GM19395 (cell line): ENCODE measurements at regions not wholly inside any gene's neighbourhood (a gene's known extent, or its start where the extent isn't known, plus 50 kb on each side); places are given as distances from the start of the nearest gene placed in this dataset.

Source experiments
- ATAC-seq: cut with Tn5 transposase; IDR thresholded peaks from one replicate; pipeline ENCODE4 v1.9.1; 2021; ENCODE audit warnings: mild to moderate bottlenecking, moderate library complexity; ENCODE audit not compliant: unreplicated experiment

GRCh38 chr13:89270736-89271135 lies 1599.6 kb downstream of the SLITRK5 start:
- ATAC-seq = no peak

GRCh38 chr13:89279374-89279773 lies 1608.2 kb downstream of the SLITRK5 start:
- ATAC-seq = no peak

DNA sequence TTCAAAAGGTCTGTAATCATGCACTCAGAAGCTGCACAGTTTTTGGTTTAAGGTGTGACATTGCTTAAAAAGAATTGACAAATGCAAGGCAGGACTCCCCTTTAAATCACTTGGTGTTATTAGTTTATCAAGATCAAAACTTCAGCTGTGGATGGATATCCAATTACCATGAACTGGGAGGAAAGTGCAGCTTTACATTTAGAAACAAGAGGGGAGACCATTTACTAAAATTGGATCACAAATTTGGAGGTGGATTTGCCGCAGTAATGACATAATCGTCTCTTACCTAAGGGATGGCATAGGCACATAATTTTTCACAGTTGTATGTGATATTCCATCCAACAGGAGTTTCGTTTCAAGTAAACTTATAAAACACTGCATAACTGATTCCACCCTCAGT lies 1610.2 kb downstream of the SLITRK5 start:
- ATAC-seq = no peak

DNA sequence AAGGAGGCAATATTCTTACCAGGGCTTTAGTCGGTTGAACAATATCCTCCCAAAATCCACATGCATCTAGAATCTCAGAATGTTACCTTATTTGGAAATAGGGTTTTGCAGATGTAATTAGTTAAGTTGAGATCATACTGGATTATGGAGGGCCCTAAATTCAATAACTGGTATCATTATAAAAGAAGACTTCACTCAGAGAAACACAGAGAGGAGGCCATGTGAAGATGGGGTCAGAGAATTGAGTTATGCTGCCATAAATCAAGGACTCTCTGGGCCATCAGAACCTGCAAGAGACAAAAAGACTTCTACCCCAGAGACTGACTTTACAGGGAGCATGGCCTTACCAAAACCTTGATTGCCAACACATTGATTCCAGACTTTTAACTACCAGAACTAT lies 1611.1 kb downstream of the SLITRK5 start:
- no peak for ATAC-seq

- ATAC-seq = no peak
Measured at GRCh38 chr13:89287381-89287780, 1616.2 kb downstream of the SLITRK5 start.

DNA sequence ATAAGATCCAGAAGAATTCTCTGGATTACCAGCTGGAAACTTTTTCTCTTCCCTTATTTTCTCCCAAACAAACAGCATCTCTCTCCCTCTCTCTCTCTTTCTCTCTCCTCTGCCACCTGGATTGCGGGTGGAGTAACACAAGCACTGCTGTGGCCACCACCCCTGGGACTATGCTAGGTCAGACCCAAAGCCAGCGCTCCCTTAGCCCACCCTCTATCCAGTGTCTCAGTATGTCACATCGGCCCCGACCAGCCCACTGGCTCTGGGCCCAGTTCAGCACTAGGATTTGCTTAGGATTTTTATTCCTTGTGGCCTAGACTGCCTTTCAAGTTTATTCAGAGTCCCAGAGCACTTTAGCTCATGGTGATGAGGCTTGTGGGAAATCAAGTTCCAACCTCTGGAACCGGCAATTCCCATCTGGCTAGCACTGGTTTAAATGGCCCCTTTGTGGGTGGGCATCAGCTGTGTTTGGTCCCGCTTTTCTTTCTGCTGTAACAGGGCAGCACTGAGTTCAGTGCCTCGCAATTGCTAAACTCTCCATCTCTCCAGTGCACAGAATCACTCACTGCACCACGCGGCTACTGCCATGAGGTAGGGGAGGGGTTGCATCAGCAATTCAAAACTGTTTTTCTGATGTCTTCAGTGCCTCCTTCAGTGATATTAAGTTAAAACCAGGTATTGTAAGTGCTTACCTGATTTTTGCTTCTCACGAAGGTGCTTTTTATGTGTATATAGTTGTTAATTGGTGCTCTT lies 1623.1 kb downstream of the SLITRK5 start:
- ATAC-seq = no peak

GRCh38 chr13:89307278-89307677 lies 1636.1 kb downstream of the SLITRK5 start:
- no peak for ATAC-seq

GRCh38 chr13:89310943-89311672 lies 1639.9 kb downstream of the SLITRK5 start:
- ATAC-seq = no peak

GRCh38 chr13:89315287-89315686 lies 1644.1 kb downstream of the SLITRK5 start:
- no peak for ATAC-seq

- ATAC-seq = no peak
Measured at GRCh38 chr13:89322466-89322865, 1651.3 kb downstream of the SLITRK5 start.

DNA sequence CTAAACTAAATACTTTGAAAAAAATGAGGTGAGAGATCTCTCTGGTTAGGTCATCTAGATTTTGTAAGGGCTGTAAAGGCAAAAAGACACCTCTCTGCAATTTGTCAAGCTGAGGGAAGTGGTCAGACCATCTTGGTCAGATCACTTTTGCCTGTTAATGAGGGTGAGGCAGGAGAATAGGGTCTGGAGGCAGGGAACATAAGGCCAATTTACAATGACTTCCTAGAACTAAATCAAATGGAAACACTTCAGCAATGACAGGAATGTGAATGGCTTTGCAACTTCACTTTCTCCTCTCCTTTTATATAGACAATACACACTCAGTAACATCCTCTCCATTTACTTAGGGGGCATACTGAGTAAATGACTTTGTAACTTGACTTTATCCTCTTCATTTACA lies 1653.4 kb downstream of the SLITRK5 start:
- no peak for ATAC-seq

GRCh38 chr13:89343165-89343564 lies 1672.0 kb downstream of the SLITRK5 start:
- ATAC-seq = no peak

- no peak for ATAC-seq
Measured at GRCh38 chr13:89352384-89352783, 1681.2 kb downstream of the SLITRK5 start.

DNA sequence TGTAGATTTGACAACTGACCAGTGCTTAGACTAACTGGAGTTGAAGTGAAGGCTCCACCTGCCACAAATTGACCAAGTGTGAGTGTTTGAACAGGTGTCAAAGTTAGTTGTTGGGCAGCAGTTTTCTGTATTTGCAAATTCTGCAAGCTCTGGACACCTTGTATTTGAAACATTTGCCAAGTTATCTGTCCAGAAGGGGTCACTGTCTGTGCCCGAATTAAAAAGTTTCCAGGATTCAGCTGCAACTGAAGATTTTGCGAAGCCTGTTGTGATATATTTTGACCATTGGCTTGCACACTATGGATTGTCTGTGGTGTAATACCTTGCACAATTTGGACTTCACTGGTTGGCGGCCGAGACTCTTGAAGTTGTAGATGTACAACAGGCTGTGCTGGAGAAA lies 1690.7 kb downstream of the SLITRK5 start:
- no peak for ATAC-seq

- no peak for ATAC-seq
Measured at GRCh38 chr13:89363144-89363543, 1692.0 kb downstream of the SLITRK5 start.

- no peak for ATAC-seq
Measured at GRCh38 chr13:89372193-89372592, 1701.0 kb downstream of the SLITRK5 start.

DNA sequence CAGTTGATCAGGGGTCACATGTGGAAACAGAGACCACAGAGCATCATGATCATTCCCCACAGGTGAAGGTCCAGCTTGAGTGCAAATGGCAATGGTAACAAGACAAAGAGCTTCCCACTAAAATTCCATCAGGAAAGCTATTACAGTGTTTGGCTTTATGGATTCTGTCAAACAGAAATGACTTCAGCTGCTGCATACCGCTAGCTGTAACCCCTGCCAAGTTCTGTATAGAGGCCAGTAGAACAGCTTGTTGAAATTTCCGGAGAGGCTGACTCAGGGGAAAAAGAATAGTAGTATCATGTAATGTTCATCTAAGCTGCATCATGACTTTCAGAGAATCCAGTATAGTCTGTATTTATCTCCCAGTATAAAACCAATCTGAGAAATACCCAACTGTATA lies 1704.7 kb downstream of the SLITRK5 start:
- no peak for ATAC-seq

DNA sequence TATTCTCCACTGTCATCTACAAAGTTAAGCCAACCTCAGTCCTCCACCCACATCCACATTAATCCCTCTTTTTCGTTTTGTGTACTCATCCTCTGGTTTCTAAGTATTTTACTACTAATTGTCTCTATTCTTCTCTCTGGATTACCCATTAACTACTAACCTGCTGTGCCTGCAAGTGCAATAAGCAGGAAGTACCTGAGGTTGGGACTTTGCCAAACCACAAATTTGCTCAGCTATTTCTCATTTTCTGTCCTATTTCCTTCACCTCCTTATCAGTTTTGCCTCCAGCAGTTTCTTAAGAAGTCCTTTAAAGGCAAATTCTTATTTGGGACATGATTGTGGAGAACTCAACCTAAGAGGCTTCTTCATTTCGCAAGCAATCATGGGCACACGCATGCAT lies 1708.9 kb downstream of the SLITRK5 start:
- ATAC-seq = no peak

- no peak for ATAC-seq
Measured at GRCh38 chr13:89382981-89383380, 1711.8 kb downstream of the SLITRK5 start.

- ATAC-seq = no peak
Measured at GRCh38 chr13:89383891-89384290, 1712.7 kb downstream of the SLITRK5 start.

GRCh38 chr13:89393758-89394304 lies 1722.7 kb downstream of the SLITRK5 start:
- no peak for ATAC-seq

GRCh38 chr13:89401264-89401675 lies 1730.1 kb downstream of the SLITRK5 start:
- no peak for ATAC-seq
